ENCODE measurements at regions not wholly inside any gene's neighbourhood (a gene's known extent, or its start where the extent isn't known, plus 50 kb on each side); places are given as distances from the start of the nearest gene placed in this dataset.

GRCh38 chr14:98708555-98708954, 563.4 kb downstream of the BCL11B start:
- DNase-seq, result no peak

- no peak for DNase-seq
Measured at GRCh38 chr14:98711453-98711852, 560.5 kb downstream of the BCL11B start.

- no peak for DNase-seq
Measured at GRCh38 chr14:98714626-98715425, 557.2 kb downstream of the BCL11B start.

GRCh38 chr14:98716133-98716532, 555.9 kb downstream of the BCL11B start:
- DNase-seq, result no peak

- DNase-seq, result no peak
Measured at GRCh38 chr14:98721061-98721460, 550.9 kb downstream of the BCL11B start.

GRCh38 chr14:98724734-98725133, 547.3 kb downstream of the BCL11B start:
- DNase-seq, result no peak

GRCh38 chr14:98725191-98725590, 546.8 kb downstream of the BCL11B start:
- DNase-seq, result no peak

- DNase-seq, result no peak
Measured at GRCh38 chr14:98725676-98726075, 546.3 kb downstream of the BCL11B start.

- DNase-seq, result no peak
Measured at GRCh38 chr14:98726585-98727405, 545.2 kb downstream of the BCL11B start.

- DNase-seq, result no peak
Measured at GRCh38 chr14:98728024-98728423, 544.0 kb downstream of the BCL11B start.

- no peak for DNase-seq
Measured at GRCh38 chr14:98728836-98729235, 543.2 kb downstream of the BCL11B start.

GRCh38 chr14:98731286-98731685, 540.7 kb downstream of the BCL11B start:
- no peak for DNase-seq

- DNase-seq, result no peak
Measured at GRCh38 chr14:98731701-98732100, 540.3 kb downstream of the BCL11B start.

- DNase-seq, result no peak
Measured at GRCh38 chr14:98733536-98733935, 538.5 kb downstream of the BCL11B start.

- no peak for DNase-seq
Measured at GRCh38 chr14:98736701-98737338, 535.2 kb downstream of the BCL11B start.

GRCh38 chr14:98741523-98741922, 530.5 kb downstream of the BCL11B start:
- DNase-seq, result no peak

- no peak for DNase-seq
Measured at GRCh38 chr14:98742001-98742400, 530.0 kb downstream of the BCL11B start.

GRCh38 chr14:98743536-98743935, 528.5 kb downstream of the BCL11B start:
- no peak for DNase-seq

GRCh38 chr14:98748966-98749365, 523.0 kb downstream of the BCL11B start:
- DNase-seq, result no peak

- no peak for DNase-seq
Measured at GRCh38 chr14:98751110-98751509, 520.9 kb downstream of the BCL11B start.

GRCh38 chr14:98752660-98753059, 519.3 kb downstream of the BCL11B start:
- no peak for DNase-seq

GRCh38 chr14:98754343-98755020, 517.5 kb downstream of the BCL11B start:
- DNase-seq, result no peak

- no peak for DNase-seq
Measured at GRCh38 chr14:98756749-98757148, 515.2 kb downstream of the BCL11B start.
